Activated CD4-positive, alpha-beta T cell treated with anti-CD3 and anti-CD28 coated beads, Interleukin-10, Interleukin-2, amounts not matched to agents 100 ng/mL and 50 ng/mL, durations not matched to agents 16 hours and 8 hours (primary cell): ENCODE measurements at regions not wholly inside any gene's neighbourhood (a gene's known extent, or its start where the extent isn't known, plus 50 kb on each side); places are given as distances from the start of the nearest gene placed in this dataset.

Source experiments
- DNase-seq: peaks from one replicate; pipeline ENCODE4 v3.0.0-alpha.2; 2020

DNA sequence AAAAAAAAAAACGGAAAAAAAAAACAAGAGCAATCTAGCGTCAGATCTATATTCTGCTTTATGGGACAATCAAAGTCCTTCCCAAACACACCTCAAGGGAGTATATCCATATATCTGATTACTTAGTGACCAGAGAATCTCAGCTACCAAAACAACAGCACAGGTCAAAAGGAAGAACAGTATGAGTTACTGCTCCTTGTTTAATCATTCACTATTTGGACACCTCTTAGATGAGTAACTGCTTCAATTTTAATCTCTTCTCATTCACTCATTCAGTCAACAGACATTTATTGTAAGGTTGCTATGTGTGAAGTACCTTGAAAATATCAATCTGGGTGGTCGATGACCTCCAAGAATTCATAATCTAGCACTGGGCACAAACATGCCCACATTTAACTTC lies 193.2 kb downstream of the IRS2 start:
- DNase-seq = no peak

DNA sequence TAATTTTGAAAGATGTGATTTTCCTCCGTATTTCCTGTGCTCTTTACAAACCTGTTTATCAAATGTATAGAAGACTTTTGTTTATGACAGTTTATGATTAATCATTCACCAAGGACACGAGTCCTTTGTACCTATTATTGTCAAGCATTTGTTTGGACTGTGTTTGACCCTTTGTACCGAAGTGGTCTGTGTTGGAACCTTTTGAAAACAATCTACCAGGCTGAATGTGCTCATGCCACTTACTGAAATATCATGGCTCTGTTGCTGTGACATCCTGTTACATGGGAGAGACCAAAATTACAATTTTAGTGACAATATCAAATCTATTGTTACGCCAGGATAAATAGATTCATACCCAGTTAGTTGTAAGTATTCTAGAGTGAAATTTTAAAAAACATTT lies 193.6 kb downstream of the IRS2 start:
- DNase-seq = no peak

DNA sequence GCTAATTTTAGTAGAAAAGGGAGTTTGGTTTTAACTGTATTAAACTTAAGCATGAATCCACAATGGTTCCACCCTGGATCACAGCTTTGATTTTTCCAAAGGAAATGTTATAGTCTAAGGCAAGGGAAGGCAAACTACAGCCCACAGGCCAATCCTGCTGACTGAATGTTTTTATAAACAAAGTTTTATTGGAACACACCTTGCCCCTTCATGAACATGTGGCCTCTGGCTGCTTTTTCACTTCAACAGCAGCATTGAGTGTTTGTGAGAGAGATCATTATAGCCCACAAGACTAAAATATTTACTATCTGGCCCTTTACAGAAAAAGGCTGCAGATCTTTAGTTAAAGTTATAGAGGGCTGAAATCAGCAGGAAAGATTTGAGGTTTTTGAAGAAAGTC lies 198.7 kb downstream of the IRS2 start:
- no peak for DNase-seq

DNA sequence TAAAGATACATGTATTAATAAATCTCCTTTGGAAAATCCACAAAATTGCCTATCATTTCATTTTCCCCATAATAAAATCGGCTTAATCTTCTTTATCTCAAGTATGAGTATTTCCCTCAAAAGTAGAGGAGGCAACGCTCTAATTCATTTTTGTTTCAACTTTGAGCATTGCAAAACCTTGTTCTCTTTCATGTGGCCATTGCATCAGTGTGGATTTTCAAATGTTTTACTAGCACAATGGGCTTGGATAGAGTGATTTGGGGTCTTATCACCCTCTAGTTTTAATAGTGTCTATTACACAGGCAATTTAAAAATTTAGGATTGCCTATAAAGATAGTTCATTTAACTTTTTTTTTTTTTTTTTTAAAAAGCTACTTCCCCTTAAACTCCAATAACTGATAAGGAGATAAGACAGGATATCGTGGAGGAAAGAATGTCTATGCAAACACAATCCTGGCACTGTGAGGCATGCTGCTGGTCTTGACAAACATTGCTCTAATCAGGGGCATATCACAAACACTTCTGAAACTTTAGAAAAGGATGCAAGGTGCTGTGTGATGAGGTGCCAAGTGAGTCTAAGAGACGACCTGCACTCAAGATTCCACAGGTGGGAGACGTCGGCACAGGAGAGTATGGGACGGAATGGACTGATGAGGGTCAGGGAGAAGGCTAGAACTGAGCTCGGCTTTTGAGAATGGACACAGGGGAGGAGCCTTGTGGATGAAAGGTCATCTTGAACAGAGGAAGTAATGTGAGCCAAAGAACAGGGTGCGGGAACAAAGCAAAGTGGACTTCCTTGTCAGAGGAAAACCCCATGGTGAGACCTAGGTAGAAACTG lies 199.7 kb downstream of the IRS2 start:
- DNase-seq = no peak

DNA sequence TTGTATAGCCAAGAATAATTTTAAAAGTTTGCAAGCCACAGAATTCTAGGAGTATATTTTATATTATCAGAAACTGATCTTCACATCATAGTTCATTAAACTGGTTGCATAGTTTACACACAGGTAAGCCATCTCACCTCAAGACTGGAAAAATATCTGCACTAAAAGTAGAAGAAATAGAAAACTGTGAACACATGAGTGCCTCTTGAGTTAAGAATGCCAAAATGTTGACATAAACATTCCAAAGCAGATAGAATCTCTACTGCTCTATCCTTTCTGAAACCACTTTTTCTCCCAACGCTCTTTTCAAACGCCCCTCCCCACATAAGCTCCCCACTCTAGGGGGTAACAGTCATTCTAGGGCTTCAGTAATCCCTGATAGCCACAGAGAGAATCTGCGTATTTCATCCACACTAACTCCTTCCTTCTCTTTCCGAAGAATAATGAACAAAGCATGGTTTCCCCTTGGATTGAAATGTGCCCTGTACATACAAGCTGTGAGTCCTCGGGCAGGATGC lies 201.5 kb downstream of the IRS2 start:
- no peak for DNase-seq

DNA sequence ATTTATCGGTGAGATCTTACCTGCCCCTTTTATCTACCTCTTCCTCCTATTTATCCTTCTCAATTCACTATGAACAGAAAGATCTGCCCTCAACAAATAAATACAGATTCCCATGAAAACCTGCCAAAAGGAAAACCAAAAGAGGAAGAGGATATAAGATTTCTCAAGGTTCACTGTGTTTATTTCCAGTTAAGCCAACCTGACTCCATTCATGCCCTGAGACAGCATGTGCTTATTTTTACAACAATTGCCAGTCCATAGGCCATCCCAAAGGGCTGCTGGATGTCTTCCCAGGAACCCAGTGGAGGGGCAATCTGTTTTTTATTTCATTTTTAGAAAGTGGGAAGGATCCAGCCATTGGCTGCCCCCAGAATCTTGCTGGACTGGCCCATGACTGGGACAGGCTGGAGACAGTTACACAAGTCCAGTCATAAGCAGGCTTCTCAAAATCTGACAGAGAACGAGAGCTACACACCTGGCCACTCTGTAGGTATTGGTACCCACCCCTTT lies 209.1 kb downstream of the IRS2 start:
- no peak for DNase-seq

DNA sequence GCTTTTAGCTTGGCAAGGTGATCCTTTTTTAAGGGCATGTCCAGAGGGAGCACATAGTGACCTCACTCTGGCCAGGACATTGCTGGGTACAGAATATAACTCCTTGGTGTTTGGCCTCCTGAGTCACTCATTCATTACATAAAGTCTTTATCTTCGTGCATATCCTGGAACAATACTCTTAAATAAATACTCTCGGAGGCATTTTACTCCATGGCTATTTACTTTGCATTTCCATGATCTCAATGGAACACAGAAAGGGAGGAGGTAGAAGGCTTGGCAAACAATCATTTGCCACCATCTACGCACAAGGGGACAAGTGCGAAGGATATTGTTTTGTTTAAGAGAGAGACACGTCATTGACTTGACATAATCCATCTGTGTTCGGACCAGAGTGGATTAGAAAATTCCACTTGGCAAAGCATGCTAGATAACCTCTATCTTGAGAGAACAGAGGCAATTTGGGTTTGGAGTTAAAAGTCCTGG lies 210.0 kb downstream of the IRS2 start:
- DNase-seq = no peak

DNA sequence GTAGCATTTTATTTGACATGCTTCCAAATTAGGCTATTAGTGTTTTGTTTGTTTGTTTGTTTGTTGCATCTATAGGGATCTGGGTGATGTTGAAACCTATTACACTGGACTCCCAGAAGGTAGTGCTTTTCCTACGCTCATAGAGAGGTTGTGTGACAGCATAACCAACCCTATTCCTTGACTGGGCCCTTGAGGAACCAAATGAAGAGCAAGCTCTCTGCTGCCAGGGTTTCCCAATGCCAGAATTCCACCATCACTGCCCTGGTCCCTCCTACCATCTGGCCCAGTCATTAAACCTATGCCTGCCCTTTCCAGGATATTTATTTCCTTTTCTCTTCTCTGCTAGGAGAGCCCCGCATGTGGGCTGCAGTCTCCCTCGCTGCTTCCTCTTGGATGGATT lies 210.6 kb downstream of the IRS2 start:
- no peak for DNase-seq

DNA sequence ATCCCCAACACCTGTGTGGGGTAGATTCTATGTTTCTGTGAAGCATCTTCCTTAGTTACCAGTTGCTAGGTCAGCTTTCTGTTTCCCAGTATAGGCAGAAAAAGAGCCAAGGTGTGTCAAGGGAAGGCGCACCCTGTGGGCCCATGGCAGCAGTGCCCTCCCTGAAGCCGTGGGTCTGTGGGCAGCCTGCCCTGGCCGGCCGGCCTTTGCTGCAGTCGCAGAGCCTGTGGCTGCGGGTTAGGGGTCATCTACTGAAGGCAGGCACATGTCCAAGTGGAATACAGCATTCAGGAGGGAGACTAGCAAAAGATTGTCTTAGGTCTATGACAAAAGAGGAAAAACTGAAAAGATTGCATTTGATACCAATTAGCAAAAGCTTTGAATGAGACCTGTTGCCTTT lies 214.0 kb downstream of the IRS2 start:
- no peak for DNase-seq

DNA sequence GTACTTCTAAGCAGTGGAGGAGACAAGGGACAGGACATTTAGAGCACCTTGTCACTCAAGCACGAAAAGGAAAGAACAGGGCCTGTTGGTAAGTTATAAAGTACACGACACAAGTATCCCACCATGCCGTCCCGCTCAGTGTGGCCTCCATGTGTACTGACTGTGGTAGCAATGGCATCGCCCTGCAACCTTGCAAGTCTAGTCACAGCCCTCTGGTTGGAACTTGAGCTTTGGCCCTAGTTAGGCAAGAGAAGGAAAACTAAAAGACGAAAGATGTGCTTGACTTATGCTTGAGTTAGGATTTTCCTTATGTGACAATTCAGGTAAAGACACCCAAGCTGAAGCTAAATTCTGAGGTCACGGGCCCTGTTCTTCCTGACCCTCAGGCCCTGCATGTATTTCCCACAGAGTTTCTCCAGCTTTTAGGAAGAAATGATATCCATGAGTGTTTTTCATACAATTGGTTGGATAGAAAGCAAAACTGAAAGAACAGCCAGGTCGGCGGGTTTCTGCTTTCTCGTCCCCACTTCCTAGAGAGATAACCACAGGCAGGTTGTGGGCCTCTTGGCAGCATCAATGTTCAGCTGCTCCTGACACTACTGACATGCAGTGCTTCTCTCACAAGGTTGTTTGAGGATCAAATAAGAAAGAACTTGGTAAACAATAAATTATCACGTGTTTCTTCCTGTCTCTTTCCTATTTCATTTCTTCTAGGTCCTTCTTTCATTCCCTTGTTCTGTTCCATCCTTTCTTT lies 216.2 kb downstream of the IRS2 start:
- peak; percentile 58 for DNase-seq

DNA sequence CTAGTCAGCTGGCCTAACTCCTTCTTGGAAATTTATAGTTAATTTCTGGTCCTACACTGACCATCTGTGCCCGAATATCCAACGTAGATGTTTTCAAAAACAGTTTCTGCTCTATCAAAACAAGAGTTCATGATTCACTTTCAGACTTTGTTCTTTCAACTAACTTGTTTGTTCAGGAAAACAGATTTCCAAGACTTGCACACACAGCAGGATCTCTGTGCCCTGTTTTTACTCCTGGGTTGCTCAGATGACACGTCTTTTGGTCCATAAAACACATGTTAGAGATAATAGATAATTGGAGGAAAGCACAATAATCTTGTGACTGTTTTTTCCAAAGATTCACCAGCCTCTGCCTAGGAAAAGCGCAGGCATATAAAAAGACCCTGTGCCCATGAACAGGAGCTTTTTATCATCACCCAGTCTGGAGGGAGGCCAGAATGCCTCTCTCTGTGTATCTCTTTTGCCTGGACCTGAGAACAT lies 218.0 kb downstream of the IRS2 start:
- no peak for DNase-seq

DNA sequence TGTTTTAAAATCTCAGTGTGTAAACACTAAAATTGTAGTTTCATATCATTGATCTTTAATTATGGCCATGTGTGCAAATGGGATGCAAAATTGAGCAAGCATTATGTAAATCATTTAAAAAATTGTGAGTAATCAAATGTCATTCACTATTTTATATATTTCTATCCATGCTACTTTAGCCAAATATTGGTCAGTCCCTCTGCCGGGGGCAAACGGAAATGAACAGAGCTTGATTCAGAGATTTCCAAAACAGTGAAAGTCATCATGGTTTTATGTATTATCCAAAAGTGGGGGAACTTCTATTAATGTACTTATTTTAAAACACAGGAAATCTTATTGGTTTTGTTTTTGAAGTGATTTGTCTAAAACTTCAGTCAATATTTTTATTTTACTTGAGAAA lies 219.1 kb downstream of the IRS2 start:
- no peak for DNase-seq

DNA sequence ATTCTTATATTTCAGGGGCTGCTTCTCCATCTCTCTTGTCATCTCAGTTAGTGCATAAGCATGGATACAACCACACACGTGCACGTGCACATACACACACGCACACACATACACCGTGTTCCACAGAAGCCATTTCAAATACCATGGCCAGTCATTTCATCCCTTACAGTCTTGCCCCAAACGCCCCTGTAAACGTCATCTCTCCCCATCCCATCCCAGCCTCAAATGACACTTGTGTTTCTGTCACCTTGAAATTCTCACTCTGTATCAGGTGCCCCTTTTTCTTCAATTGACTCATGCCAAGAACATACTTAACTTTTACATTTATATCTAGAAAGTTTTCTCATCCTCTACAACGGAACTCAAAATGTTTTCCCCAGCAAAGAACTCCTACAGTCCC lies 220.5 kb downstream of the IRS2 start:
- peak; percentile 3 for DNase-seq

DNA sequence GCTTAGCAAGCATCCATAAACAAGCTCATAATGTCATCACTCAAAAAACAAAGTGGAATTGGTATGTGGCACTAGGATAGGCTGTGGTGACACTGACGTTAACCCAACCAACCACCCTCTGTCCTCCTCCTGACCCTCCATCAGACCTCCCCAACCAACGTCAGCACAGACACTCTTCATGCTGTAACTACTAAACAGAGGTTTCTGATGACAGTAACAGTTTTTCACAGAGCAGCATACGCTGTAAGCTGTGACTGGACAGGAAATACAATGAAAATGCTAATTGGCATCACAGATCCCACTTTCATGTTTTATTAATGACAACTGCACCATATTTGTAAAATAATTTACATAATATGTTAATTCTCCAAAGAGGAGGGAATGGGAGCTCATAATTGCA lies 238.0 kb downstream of the IRS2 start:
- no peak for DNase-seq

DNA sequence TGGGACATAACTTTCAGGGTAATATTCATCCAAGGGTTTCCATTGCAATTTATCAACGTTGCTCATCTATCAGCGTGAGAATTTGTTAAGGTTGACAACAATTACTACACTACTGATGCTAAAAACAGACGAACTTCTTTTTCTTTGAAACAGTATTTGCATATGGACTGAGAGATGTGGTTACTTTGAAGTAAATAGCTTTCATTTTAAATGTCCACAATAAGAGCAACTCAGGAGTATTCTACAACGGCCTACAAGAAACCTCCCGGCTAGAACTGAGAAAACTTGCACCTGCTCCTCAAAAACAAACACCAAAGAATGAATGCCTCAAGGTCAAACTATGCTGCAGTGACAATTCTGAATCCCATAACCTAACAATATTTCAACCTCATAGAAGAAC lies 238.4 kb downstream of the IRS2 start:
- no peak for DNase-seq

DNA sequence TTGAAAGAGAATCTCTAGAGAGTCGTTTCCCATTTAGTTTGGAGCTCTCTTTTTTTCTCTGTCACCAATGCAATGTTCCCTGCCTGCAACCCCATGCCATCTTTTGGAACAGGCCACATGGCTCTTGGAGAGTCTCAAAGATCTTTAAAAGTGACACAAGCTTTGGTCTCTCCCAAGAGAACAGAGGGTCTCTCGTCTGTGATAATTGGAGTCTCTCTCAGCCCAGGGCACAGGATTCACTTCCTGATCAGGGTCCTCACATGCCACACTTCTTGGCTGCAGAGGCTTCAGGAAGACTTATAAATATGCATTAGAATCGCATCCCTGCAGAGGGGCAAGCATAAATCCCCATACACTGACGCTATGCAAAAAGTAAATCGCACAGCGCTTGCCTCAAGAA lies 240.5 kb downstream of the IRS2 start:
- no peak for DNase-seq

DNA sequence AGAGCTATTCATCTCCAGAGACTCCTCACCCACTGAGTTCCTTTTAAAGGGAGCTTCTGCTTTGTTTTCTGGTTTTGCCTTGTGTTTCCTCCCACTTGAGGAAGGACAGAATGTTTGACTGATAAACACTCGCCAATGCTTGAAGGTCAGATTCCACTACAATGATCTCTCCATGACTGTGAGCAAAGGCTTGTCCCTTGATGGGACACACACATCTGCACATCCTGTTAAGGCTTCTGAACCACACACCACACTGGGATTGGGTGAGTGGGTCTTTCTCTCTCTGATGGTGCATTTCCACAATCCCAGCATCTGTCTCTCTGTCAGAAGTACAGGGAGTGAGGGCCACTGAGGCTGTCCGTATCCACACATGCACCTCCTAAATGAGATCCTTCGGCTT lies 245.3 kb downstream of the IRS2 start:
- DNase-seq = no peak

DNA sequence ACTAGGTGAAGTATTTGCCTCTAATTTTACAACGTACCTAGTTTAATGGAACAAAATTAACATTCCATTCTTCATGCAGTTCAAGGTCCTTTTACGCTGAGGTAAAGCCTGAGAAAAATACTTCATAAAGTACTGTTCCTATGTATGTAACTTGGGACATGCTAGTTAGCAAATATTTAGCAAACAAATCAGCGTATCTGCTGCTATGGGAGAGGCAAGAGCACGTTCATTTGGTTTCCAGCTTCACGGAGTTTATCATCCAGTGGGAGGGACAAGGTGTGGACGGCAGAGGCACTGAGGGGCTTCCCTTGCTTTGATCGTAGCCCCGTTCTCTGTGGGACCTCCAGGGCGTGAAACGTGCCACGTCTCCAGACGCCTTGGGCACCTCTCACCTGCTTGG lies 248.8 kb downstream of the IRS2 start:
- no peak for DNase-seq

DNA sequence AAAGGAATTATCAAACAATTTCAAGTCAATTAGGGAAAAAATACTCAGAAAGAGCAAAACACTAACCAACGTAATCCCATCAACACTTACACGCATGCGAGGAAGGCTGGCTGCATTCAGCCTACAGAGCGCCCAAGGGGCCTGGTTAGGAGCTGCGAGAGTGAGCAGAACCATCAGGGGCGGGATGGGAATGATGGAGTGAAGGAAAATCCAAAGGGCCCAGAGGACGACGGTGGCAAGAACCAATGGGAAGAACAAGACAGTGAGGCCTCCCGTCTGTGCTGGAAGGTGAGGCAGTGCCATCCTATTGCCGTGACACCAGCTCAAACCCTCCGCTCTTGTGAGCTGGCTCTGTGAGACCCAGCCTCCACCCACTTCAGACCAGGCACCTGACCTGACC lies 253.0 kb downstream of the IRS2 start:
- DNase-seq = no peak

DNA sequence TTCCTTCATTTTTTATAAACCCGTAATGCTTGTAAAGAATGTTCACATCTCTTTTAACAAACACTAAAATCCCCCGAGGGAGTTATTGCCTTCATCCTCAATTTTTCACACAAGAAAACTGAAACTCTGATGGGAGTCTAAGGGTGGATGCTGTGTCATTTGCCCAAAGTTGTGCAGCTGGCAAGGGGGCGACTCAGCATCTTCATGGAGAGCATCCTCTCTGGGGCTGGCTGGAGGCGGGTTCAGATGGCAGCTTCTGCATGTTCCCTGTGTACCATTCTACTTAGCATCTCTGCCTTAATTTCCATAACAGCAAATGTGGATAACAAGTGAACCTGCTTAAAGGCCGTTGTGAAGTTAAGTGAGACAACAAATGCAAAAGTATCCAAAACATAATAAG lies 256.4 kb downstream of the IRS2 start:
- DNase-seq = no peak

DNA sequence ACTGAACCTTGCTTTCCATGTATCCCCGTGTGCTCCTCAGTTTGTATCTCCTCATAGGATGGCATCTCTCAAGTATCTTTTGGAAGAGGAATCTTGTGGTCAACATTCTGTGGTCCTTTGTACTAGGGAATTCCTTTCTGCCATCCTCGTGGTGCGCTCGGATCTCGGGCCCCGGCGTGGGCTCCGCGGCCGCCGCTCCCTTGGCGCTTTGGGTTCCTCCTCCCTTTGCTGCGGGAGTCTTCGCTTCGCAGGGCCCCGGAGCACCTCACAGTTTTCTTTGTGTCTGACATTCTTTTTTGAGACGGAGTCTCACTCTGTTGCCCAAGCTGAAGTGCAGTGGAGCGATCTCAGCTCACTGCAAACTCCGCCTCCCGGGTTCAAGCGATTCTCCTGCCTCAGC lies 264.7 kb downstream of the IRS2 start:
- no peak for DNase-seq

DNA sequence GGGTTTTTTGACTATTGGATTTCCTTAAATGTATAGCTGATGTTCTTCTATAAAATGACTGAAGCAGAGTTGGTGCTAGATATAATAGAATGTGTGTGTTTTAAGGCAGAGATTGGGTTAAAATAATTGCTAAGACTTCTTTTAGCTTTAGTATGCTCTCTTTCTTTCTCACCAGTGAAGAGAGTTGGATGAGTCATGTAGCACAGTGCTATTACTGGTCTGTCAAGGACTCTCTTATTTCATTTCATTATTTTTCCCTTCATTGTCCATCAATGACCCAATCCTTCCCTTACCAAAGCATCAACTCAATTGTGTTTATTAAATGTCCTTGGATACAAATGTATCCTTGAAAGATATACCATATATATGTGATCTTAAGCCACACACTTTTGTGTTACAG lies 268.9 kb downstream of the IRS2 start:
- DNase-seq = no peak

DNA sequence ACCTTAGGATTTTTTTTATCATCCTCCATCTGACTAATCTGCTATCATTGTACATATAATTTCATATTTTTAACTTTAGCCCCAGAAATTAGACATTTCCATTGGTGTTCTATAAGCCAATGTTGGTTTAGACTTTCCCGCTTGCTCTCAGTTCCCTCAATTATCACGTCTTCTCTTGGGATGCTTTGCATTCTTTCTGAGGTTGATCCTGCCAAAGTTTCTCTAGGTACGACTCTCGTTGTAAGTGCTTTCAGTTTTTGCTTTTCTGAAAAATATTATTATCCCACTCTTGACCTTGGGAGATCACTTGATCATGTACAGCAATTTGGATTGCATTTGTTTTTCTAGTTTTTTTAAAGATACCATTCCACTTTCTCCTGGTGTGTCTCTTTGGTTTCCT lies 270.2 kb downstream of the IRS2 start:
- DNase-seq = no peak

DNA sequence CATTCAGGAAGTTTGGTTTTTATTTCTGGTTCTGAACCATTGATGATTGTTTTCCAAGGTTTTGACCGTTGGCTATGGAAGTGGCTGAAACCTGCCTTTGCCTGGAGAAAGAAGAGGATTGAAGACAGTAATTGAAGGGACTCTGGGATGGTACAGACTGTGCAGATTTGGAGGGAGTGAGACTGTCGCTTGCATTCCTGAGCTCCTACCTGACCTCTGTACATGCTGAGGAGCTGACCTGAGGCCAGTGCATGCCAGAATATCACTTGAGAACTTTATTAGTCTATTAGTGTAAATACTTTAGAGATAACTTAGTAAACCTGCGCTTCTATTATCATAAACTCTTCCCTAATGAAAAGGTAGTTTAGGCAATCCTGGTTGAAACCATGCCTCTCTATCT lies 276.4 kb downstream of the IRS2 start:
- no peak for DNase-seq
